ENCODE measurements at regions not wholly inside any gene's neighbourhood (a gene's known extent, or its start where the extent isn't known, plus 50 kb on each side); places are given as distances from the start of the nearest gene placed in this dataset.

DNA sequence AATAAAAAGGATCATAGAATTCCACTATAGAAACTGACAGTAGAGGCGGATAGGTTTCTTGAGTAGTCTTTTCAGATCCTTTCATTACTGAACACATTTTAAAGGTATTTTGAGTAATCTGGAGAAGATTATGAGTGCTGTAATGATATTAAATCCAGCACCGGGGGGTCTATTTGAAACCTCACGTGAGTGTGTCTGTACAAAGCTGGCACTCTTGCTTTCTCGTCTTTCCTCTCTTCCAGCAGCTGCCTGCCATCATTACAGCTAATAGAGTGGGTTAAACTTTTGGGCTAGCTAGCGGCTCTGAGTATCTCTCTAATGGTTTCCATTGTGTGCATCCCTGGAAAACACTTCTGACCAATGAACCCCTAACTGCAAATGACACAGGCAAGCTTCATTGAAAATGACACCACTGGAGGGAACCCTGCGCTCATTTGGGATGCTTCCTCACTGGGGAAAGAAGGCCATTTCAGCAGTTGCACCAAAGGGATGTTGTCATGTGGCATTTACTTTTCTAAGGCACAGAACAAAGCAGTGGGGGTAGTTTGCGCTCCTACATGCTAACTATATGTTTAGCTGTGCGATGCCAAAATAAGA is 101.0 kb downstream of the HRH4 start:
- Histone ChIP-seq H3K36me3 (no peaks in the 10 kb centered on the region), H3K4me3 (no peak overlapping the region), H3K4me1 (no peaks in the 10 kb centered on the region), H3K27me3 (no peaks in the 10 kb centered on the region), H3K9me3 (no peaks in the 10 kb centered on the region), H3K27ac (no peak overlapping the region)
- intact Hi-C loops (cut with DNase I; ENCODE audit: low total_unique reads): no loop called here
- TF ChIP-seq, protein P1, sequence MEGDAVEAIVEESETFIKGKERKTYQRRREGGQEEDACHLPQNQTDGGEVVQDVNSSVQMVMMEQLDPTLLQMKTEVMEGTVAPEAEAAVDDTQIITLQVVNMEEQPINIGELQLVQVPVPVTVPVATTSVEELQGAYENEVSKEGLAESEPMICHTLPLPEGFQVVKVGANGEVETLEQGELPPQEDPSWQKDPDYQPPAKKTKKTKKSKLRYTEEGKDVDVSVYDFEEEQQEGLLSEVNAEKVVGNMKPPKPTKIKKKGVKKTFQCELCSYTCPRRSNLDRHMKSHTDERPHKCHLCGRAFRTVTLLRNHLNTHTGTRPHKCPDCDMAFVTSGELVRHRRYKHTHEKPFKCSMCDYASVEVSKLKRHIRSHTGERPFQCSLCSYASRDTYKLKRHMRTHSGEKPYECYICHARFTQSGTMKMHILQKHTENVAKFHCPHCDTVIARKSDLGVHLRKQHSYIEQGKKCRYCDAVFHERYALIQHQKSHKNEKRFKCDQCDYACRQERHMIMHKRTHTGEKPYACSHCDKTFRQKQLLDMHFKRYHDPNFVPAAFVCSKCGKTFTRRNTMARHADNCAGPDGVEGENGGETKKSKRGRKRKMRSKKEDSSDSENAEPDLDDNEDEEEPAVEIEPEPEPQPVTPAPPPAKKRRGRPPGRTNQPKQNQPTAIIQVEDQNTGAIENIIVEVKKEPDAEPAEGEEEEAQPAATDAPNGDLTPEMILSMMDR (IDR thresholded peaks at IDR 0.05): no peak
- TF ChIP-seq POLR2AphosphoS5 (IDR thresholded peaks at IDR 0.05): no peak
- no peak for TF ChIP-seq POLR2A (IDR thresholded peaks at IDR 0.05)
- DNase-seq (ENCODE audit: low spot score in 2 of 2): no peak

DNA sequence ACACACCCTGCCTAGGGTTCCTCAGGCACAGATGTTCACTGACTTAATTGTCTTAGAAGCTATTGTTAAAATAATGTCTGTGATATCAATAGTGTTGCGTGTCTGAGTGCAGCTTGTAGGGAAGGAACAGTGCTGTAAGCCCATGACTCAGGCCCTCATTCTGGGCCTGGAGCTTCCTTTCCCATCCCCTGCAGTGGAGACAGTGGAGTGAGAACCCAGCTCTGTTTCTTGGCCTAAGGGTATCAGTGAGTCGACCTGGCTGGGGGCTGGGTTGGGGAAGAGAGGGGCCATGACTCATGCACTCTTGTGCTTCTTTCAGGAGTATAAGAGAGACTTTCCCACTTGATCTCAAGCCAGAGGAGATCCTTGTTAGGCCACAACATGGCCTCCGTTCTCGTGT is 106.8 kb downstream of the HRH4 start:
- DNase-seq (ENCODE audit: low spot score in 2 of 2): no peak

DNA sequence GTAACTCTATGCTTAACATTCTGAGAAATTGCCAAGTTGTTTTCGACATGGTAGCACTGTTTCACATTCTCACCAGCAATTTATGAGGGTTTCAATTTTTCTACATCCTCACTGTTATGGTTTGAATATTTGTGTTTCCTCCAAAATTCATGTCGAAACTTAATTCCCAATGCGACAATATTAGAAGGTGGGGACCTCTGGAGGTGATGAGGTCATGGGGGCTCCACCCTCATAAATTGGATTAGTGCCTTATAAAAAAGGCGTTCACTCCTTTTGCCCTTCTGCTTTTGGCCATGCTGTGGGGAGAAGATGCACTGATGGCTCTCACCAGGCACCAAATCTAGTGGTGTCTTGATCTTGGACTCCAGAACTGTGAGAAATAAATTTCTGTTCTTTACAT is 110.3 kb downstream of the HRH4 start:
- DNase-seq (ENCODE audit: low spot score in 2 of 2): no peak

More for the DNA sequence above, 106.8 kb downstream of the HRH4 start:
- H3K9me3 ChIP-seq: no peaks in the 10 kb centered on the region
- no peak overlapping the region for H3K4me3 ChIP-seq
- intact Hi-C loops (cut with DNase I; ENCODE audit: low total_unique reads): no loop called here
- no peak overlapping the region for H3K27ac ChIP-seq
- no peaks in the 10 kb centered on the region for H3K27me3 ChIP-seq
- H3K4me1 ChIP-seq: no peaks in the 10 kb centered on the region
- TF ChIP-seq POLR2AphosphoS5 (IDR thresholded peaks at IDR 0.05) (no peak), POLR2A (IDR thresholded peaks at IDR 0.05) (no peak)
- TF ChIP-seq, protein P1 (IDR thresholded peaks at IDR 0.05): no peak
- no peaks in the 10 kb centered on the region for H3K36me3 ChIP-seq

DNA sequence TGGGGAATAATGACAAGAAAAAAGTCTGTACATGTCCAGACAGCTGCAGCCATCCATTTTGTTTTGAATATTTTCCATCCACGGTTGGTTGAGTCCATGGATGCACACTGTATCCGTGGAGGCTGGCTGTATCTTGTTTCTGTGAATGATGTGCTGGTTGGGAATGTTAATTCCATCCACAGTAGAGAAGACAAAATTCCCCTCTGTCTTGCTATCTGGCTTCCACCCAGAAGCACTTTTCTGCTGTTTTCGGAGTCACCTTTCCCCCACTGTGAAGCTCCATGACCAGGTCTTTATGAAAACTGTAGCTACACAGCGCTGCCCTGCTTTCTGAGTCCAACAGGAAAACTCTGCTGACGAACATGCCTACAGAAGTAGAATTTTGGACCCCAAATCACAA is 122.3 kb downstream of the HRH4 start:
- Histone ChIP-seq H3K4me3 (no peak overlapping the region), H3K27me3 (no peaks in the 10 kb centered on the region), H3K27ac (no peak overlapping the region), H3K9me3 (peaks cover 0 to 4% of the 10 kb centered on the region in 2 donors), H3K36me3 (no peaks in the 10 kb centered on the region), H3K4me1 (no peaks in the 10 kb centered on the region)
- TF ChIP-seq POLR2AphosphoS5 (IDR thresholded peaks at IDR 0.05): no peak
- TF ChIP-seq POLR2A (IDR thresholded peaks at IDR 0.05): no peak
- TF ChIP-seq, protein P1 (IDR thresholded peaks at IDR 0.05): no peak
- intact Hi-C loops (cut with DNase I; ENCODE audit: low total_unique reads): no loop called here
- no peak for DNase-seq (ENCODE audit: low spot score in 2 of 2)

More for the DNA sequence above, 110.3 kb downstream of the HRH4 start:
- Histone ChIP-seq H3K27me3 (no peaks in the 10 kb centered on the region), H3K27ac (no peak overlapping the region), H3K36me3 (no peaks in the 10 kb centered on the region), H3K9me3 (peaks cover 6 to 20% of the 10 kb centered on the region in 2 donors), H3K4me1 (no peaks in the 10 kb centered on the region), H3K4me3 (no peak overlapping the region)
- TF ChIP-seq POLR2AphosphoS5 (IDR thresholded peaks at IDR 0.05) (no peak), POLR2A (IDR thresholded peaks at IDR 0.05) (no peak)
- TF ChIP-seq, protein P1 (IDR thresholded peaks at IDR 0.05): no peak
- intact Hi-C loops (cut with DNase I; ENCODE audit: low total_unique reads): no loop called here

DNA sequence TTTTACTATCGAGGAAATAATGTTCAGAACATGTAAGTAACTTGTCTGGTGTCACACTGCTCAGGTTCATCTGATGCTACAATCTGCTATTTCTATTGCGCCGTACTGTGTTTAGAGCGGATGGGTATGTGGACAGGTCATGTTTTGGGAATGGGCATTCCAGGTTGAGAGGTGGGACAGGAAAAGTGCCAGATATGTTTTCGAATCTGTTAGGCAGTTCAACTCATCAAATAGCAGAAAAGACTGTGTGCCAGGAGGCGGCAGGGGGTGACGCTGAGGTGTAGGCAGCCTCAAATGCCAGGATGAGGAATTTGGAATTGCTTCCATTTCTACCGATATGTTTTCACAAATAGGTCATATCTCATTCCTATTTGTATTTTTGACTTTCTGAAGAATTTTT is 123.8 kb downstream of the HRH4 start:
- Histone ChIP-seq H3K4me1 (no peaks in the 10 kb centered on the region), H3K9me3 (no peaks in the 10 kb centered on the region), H3K27me3 (no peaks in the 10 kb centered on the region), H3K4me3 (no peak overlapping the region), H3K36me3 (no peaks in the 10 kb centered on the region), H3K27ac (no peak overlapping the region)
- TF ChIP-seq POLR2A (IDR thresholded peaks at IDR 0.05) (no peak), POLR2AphosphoS5 (IDR thresholded peaks at IDR 0.05) (no peak)
- TF ChIP-seq, protein P1 (IDR thresholded peaks at IDR 0.05): no peak
- intact Hi-C loops (cut with DNase I; ENCODE audit: low total_unique reads): no loop called here
- no peak for DNase-seq (ENCODE audit: low spot score in 2 of 2)
